ENCODE measurements at regions not wholly inside any gene's neighbourhood (a gene's known extent, or its start where the extent isn't known, plus 50 kb on each side); places are given as distances from the start of the nearest gene placed in this dataset.

DNA sequence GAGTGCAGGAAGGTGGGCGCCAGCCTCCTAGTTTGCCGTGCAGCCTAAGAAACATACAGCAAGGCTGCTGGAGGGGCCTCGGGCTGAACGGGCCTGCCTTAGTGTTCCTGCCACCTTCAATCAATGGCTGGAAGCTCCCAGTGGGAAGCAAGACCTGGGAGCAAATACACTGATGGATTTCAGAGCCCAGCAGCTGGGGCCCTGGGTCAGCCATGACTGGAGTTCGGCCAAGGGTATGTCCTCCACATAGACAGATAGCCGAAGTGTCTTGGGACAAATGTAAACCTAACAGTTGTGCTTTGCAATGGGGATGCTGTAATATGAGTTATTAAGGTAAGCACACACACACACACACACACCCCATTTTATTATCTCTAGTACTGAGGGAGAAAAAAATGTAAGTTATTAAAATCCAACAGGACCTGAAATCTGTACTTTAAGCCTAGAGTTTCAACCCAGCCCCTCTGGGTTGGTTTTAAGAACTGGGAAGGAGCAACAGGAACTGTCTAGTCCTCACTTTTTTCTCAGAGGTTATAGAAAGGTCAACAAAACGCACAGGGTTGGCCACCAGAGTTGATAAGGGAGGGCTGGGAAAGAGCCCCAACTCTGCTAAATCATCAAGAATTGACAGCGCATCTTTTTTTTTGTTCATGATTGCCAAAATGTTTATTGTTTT lies 50.0 kb upstream of the CELF2 start:
- no peak overlapping the region for H4K8ac ChIP-seq (ENCODE audit: low read depth in 2 of 2, low read length in 2 of 2)
- 25% methylated on average over 2 of the region's 8 CpGs; no CpG with 5 or more reads in 1 of the 2 experiments for WGBS, 2 experiments (ENCODE audit: extremely low coverage in 2 of 2, insufficient read length in 1 of 2)
- H3K9me3 ChIP-seq (ENCODE audit: control insufficient read depth, insufficient read depth, low read length) = no peaks in the 10 kb centered on the region
- ChIA-PET POLR2A (ENCODE audit: unreplicated experiment) (no interaction called here), CTCF (no interaction called here)
- H3K9ac ChIP-seq (ENCODE audit: low read depth, low read length) = no peak overlapping the region
- H3K9me1 ChIP-seq (ENCODE audit: insufficient read depth, low read length) = no peaks in the 10 kb centered on the region
- no peak overlapping the region for H3K4me3 ChIP-seq (ENCODE audit: insufficient read depth, low read depth, low read length)
- H3K27ac ChIP-seq (ENCODE audit: insufficient read depth, low read length) = no peak overlapping the region
- no peak overlapping the region for H2BK20ac ChIP-seq (ENCODE audit: low read depth, low read length)
- in situ Hi-C loops (cut with MboI; ENCODE audit: low sequenced_read_pairs) (no loop called here), dilution Hi-C loops (cut with HindIII; ENCODE audit: low sequenced_read_pairs, unreplicated experiment) (no loop called here), intact Hi-C loops (cut with micrococcal nuclease) (no loop called here)
- ATAC-seq (ENCODE audit: low read depth) (no peak), DNase-seq (no peak)
- no peak overlapping the region for H3K4me2 ChIP-seq (ENCODE audit: low read depth, low read length)
- H3K36me3 ChIP-seq (ENCODE audit: control insufficient read depth, insufficient read depth, low read length) = no peaks in the 10 kb centered on the region
- no peak overlapping the region for H2BK5ac ChIP-seq (ENCODE audit: low read depth, low read length, poor library complexity, severe bottlenecking)
- no peak overlapping the region for H3K14ac ChIP-seq (replicated peaks; ENCODE audit: low read depth, low read length)
- TF ChIP-seq SMC3 (IDR thresholded peaks at IDR 0.05; ENCODE audit: low read depth, low read length) (no peak), NFE2L2 (IDR thresholded peaks at IDR 0.05; ENCODE audit: low read depth, low read length) (no peak), RFX5 (IDR thresholded peaks at IDR 0.05; ENCODE audit: low read depth, low read length) (no peak), MXI1 (IDR thresholded peaks at IDR 0.05; ENCODE audit: borderline replicate concordance, low read depth, low read length) (no peak), RCOR1 (IDR thresholded peaks at IDR 0.05; ENCODE audit: insufficient replicate concordance, low read length) (no peak), CEBPB (IDR thresholded peaks at IDR 0.05; ENCODE audit: low read depth, low read length) (no peak), RAD21 (IDR thresholded peaks at IDR 0.05; ENCODE audit: low read length) (no peak), BHLHE40 (IDR thresholded peaks at IDR 0.05; ENCODE audit: low read depth, low read length) (no peak), CTCF (conservative IDR thresholded peaks at IDR 0.05; ENCODE audit: low read depth, low read length) (no peak)
- TF ChIP-seq, protein P1, sequence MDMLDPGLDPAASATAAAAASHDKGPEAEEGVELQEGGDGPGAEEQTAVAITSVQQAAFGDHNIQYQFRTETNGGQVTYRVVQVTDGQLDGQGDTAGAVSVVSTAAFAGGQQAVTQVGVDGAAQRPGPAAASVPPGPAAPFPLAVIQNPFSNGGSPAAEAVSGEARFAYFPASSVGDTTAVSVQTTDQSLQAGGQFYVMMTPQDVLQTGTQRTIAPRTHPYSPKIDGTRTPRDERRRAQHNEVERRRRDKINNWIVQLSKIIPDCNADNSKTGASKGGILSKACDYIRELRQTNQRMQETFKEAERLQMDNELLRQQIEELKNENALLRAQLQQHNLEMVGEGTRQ (IDR thresholded peaks at IDR 0.05; ENCODE audit: low read depth, low read length) = no peak
- TF ChIP-seq, protein P2, sequence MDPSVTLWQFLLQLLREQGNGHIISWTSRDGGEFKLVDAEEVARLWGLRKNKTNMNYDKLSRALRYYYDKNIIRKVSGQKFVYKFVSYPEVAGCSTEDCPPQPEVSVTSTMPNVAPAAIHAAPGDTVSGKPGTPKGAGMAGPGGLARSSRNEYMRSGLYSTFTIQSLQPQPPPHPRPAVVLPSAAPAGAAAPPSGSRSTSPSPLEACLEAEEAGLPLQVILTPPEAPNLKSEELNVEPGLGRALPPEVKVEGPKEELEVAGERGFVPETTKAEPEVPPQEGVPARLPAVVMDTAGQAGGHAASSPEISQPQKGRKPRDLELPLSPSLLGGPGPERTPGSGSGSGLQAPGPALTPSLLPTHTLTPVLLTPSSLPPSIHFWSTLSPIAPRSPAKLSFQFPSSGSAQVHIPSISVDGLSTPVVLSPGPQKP (IDR thresholded peaks at IDR 0.05; ENCODE audit: borderline replicate concordance, low read depth, low read length) = no peak
- no peak overlapping the region for H3K23ac ChIP-seq (ENCODE audit: low read depth, low read length)
- peaks cover 2% of the 10 kb centered on the region; the same call in 1 of the 2 replicates for H3K4me1 ChIP-seq (ENCODE audit: control insufficient read depth, insufficient read depth, low read length)
- H2BK15ac ChIP-seq (ENCODE audit: low read depth, low read length) = no peak overlapping the region
- H2AK5ac ChIP-seq (ENCODE audit: low read depth, low read length) = no peak overlapping the region
- no peak overlapping the region for H4K5ac ChIP-seq (ENCODE audit: low read depth, low read length)
- no peak overlapping the region for H2AFZ ChIP-seq (replicated peaks; ENCODE audit: low read length, poor library complexity)
- peaks cover 4% of the 10 kb centered on the region for H3K27me3 ChIP-seq (ENCODE audit: control insufficient read depth, insufficient read depth, low read length)
- H2AK9ac ChIP-seq (replicated peaks; ENCODE audit: low read depth, low read length, poor library complexity) = no peak overlapping the region
- no peak overlapping the region for H3K56ac ChIP-seq (ENCODE audit: extremely low read depth, insufficient read depth, low read length)
- no peaks in the 10 kb centered on the region for H3K79me1 ChIP-seq (ENCODE audit: low read depth in 1 of 2, low read length in 2 of 2)
- H2BK120ac ChIP-seq (ENCODE audit: low read depth, low read length) = no peak overlapping the region
- no peak overlapping the region for H4K91ac ChIP-seq (ENCODE audit: insufficient read depth, low read depth, low read length)
- no peaks in the 10 kb centered on the region for H4K20me1 ChIP-seq (ENCODE audit: insufficient read depth, low read length)
- no peak overlapping the region for H3K4ac ChIP-seq (ENCODE audit: low read depth, low read length)
- H3K18ac ChIP-seq (ENCODE audit: low read depth, low read length) = no peak overlapping the region
- BruUV-seq (replicated peaks) = no TSS peak

Measured in IMR-90 (cell line).